GM12878 (cell line): ENCODE measurements at regions not wholly inside any gene's neighbourhood (a gene's known extent, or its start where the extent isn't known, plus 50 kb on each side); places are given as distances from the start of the nearest gene placed in this dataset.

Experiments
- ATAC-seq: fragments of 200-7000 bp; cut with Tn5 transposase; 3 replicates; pipeline ENCODE4 v1.9.1; 2020; ENCODE audit warnings: mild to moderate bottlenecking, moderate library complexity
- BruUV-seq: library from RNA; stranded (reverse); fragments of 400-500 nt; replicated peaks from 2 replicates; lab custom pipeline; 2021; lab: Mats Ljungman, UMichigan
- CTCF ChIA-PET: fragments of 300-600 bp; sonication (Branson Sonifier 250); formaldehyde crosslinking; extraction: SDS; loops from one replicate; lab custom pipeline; 2021; ENCODE audit warnings: inconsistent platforms; lab: Yijun Ruan, JAX
- POLR2A ChIA-PET: fragments of 350-600 bp; formaldehyde crosslinking; extraction: SDS; loops from one replicate; lab custom pipeline; 2021; ENCODE audit warnings: inconsistent platforms; lab: Charles Lee
- RAD21 ChIA-PET: fragments of 300-600 bp; sonication (Branson Sonifier 250); formaldehyde crosslinking; loops from one replicate; lab custom pipeline; 2023; ENCODE audit warnings: antibody characterized with exemption; ENCODE audit not compliant: unreplicated experiment; lab: Charles Lee
- SMC1A ChIA-PET: fragments of 300-600 bp; sonication (Branson Sonifier 250); formaldehyde crosslinking; loops from one replicate; lab custom pipeline; 2023; ENCODE audit not compliant: unreplicated experiment, uncharacterized antibody; lab: Charles Lee
- DNase-seq: peaks from one replicate; pipeline ENCODE4 v3.0.0-alpha.2; 2011; ENCODE audit warnings: low read depth, low spot score
- FAIRE-seq: peaks from 3 replicates; lab custom pipeline; 2011; peaks lifted over from hg19 to GRCh38; lab: Jason Lieb, UNC
- H2AFZ ChIP-seq: 2 replicates; pipeline ENCODE4 v1.6.0; 2011; ENCODE audit warnings: low read depth, low read length, control low read depth; ENCODE audit not compliant: control insufficient read depth
- H3K27ac ChIP-seq: 2 replicates; pipeline ENCODE4 v1.5.1; 2011; ENCODE audit warnings: control low read depth; ENCODE audit not compliant: control insufficient read depth, insufficient read depth
- H3K27me3 ChIP-seq, 2 experiments: replicated peaks in 1 of 2; 2 replicates each; pipeline versions ENCODE4 v1.6.0 to v1.6.1; 2011; ENCODE audit warnings: low read length in 1 of 2; ENCODE audit not compliant: control insufficient read depth in 2 of 2, insufficient read depth in 2 of 2
- H3K36me3 ChIP-seq, 2 experiments: 2 replicates each; pipeline ENCODE4 v1.5.1; 2011; ENCODE audit warnings: low read length in 1 of 2; ENCODE audit not compliant: control insufficient read depth in 2 of 2, insufficient read depth in 2 of 2
- H3K4me1 ChIP-seq: 2 replicates; pipeline ENCODE4 v1.6.1; 2011; ENCODE audit warnings: mild to moderate bottlenecking, low read length, moderate library complexity, mixed read lengths; ENCODE audit not compliant: control insufficient read depth, insufficient read depth
- H3K4me2 ChIP-seq: 2 replicates; pipeline ENCODE4 v1.6.0; 2011; ENCODE audit warnings: control low read depth; ENCODE audit not compliant: control insufficient read depth, insufficient read depth
- H3K4me3 ChIP-seq: fragments of 200-600 bp; sonication (generic); 2 replicates; pipeline ENCODE4 v1.5.1; 2016
- H3K79me2 ChIP-seq: 2 replicates; pipeline ENCODE4 v1.6.0; 2011; ENCODE audit warnings: low read length; ENCODE audit not compliant: control insufficient read depth, insufficient read depth
- H3K9ac ChIP-seq: 2 replicates; pipeline ENCODE4 v1.8.0; 2011; ENCODE audit warnings: low read length, control low read depth, mixed read lengths; ENCODE audit not compliant: control insufficient read depth, insufficient read depth
- H3K9me3 ChIP-seq: replicated peaks from 3 replicates; pipeline ENCODE4 v1.5.1; 2011; ENCODE audit warnings: mild to moderate bottlenecking, low read length; ENCODE audit not compliant: control insufficient read depth, insufficient read depth
- H4K20me1 ChIP-seq: 2 replicates; pipeline ENCODE4 v1.6.0; 2011; ENCODE audit not compliant: control insufficient read depth, insufficient read depth
- BCL11A ChIP-seq: IDR thresholded peaks from 2 replicates; pipeline ENCODE4 v1.6.1; 2011; ENCODE audit warnings: low read depth, low read length
- ETV6 ChIP-seq, 2 experiments: fragments of 450-650 bp in 1 of 2; IDR thresholded peaks in 1 of 2; conservative IDR thresholded peaks in 1 of 2; 2 replicates each; pipeline ENCODE4 v1.6.1; 2014; ENCODE audit warnings: antibody characterized with exemption in 1 of 2, borderline replicate concordance in 1 of 2, low read depth in 1 of 2, mild to moderate bottlenecking in 1 of 2, moderate library complexity in 1 of 2
- FOXK2 ChIP-seq: fragments of 450-650 bp; IDR thresholded peaks from 2 replicates; pipeline ENCODE4 v1.6.1; 2017; ENCODE audit warnings: mild to moderate bottlenecking, moderate library complexity
- IKZF2 ChIP-seq, 2 experiments: fragments of 450-650 bp; IDR thresholded peaks; 2 replicates each; pipeline ENCODE4 v1.6.1; 2017; ENCODE audit warnings: mild to moderate bottlenecking in 2 of 2, moderate library complexity in 2 of 2
- MTA3 ChIP-seq: IDR thresholded peaks from 2 replicates; pipeline ENCODE4 v1.6.1; 2012; ENCODE audit warnings: low read length, inconsistent platforms, borderline replicate concordance
- PAX8 ChIP-seq: fragments of 450-650 bp; IDR thresholded peaks from 2 replicates; pipeline ENCODE4 v1.6.1; 2017; ENCODE audit warnings: mild to moderate bottlenecking, moderate library complexity
- RELA ChIP-seq: fragments of 450-650 bp; IDR thresholded peaks from 2 replicates; pipeline ENCODE4 v1.8.0; 2014; ENCODE audit warnings: borderline replicate concordance; ENCODE audit not compliant: partially characterized antibody
- SMAD5 ChIP-seq: IDR thresholded peaks from 2 replicates; pipeline ENCODE4 v1.6.1; 2016; ENCODE audit warnings: antibody characterized with exemption, low read depth
- TARDBP ChIP-seq: IDR thresholded peaks from 2 replicates; pipeline ENCODE4 v1.6.1; 2016; ENCODE audit warnings: borderline replicate concordance
- TBL1XR1 ChIP-seq: IDR thresholded peaks from 2 replicates; pipeline ENCODE4 v1.6.1; 2012; ENCODE audit warnings: low read depth, low read length, improper control_type of control experiment
- TCF7 ChIP-seq: IDR thresholded peaks from 2 replicates; pipeline ENCODE4 v1.6.1; 2014; ENCODE audit warnings: antibody characterized with exemption, borderline replicate concordance
- WRNIP1 ChIP-seq: IDR thresholded peaks from 2 replicates; pipeline ENCODE4 v1.6.1; 2011; ENCODE audit warnings: low read depth, low read length, improper control_type of control experiment, borderline replicate concordance
- WGBS: methylation state at CpG from one replicate; pipeline ENCODE4 v1.1.6; 2016; ENCODE audit warnings: low lambda C conversion rate; ENCODE audit not compliant: insufficient replicate concordance, insufficient coverage; ENCODE audit errors: missing lambda C conversion rate; 5-methylcytosine and 5-hydroxymethylcytosine counted together
- in situ Hi-C: fragments of 300-500 bp; cut with MboI; formaldehyde crosslinking; loops from 9 replicates; pipeline ENCODE4 v1.14.3; 2018; ENCODE audit warnings: mixed read lengths
- intact Hi-C: fragments of 100-400 bp; cut with micrococcal nuclease; formaldehyde crosslinking; loops from one replicate; pipeline ENCODE4 v1.14.2; 2022; ENCODE audit not compliant: unreplicated experiment
- TF ChIP-seq, protein P1 (sequence below): fragments of 450-650 bp; formaldehyde crosslinking; IDR thresholded peaks from 2 replicates; pipeline ENCODE4 v1.5.0; 2022; ENCODE audit warnings: mild to moderate bottlenecking, missing genetic modification characterization
- TF ChIP-seq, protein P2 (sequence below): fragments of 150-350 bp; IDR thresholded peaks from 2 replicates; pipeline ENCODE4 v1.6.1; 2014; ENCODE audit warnings: mild to moderate bottlenecking, low read depth, low read length
- TF ChIP-seq, protein P3 (sequence below): IDR thresholded peaks from 2 replicates; pipeline ENCODE4 v1.6.1; 2011; ENCODE audit warnings: low read depth, mild to moderate bottlenecking, low read length, moderate library complexity, borderline replicate concordance; ENCODE audit errors: extremely low read depth
- TF ChIP-seq, protein P4 (sequence below): fragments of 450-650 bp; formaldehyde crosslinking; IDR thresholded peaks from 2 replicates; pipeline ENCODE4 v1.4.0; 2022; ENCODE audit warnings: mild to moderate bottlenecking, moderate library complexity

DNA sequence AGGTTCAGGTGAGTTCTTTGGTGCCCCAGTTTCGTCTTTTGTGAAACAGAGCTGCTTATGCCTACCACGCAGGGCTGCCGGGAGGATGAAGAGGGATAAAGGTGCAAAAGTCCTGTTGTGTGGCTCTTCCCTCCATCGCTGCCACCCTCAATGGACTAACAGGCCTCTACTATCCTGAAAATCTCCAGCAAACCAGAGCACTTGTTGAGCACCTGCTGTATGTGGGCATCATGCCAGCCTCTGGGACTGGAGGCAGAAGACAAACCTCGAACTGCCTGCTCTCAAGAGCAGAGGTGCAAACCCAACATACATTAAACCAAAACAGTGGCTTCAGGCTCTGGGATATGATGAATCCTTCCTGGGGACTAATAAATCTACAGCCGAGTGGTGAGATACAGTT is 174.1 kb downstream of the ACTL8 start (continued):
- TF ChIP-seq, protein P1, sequence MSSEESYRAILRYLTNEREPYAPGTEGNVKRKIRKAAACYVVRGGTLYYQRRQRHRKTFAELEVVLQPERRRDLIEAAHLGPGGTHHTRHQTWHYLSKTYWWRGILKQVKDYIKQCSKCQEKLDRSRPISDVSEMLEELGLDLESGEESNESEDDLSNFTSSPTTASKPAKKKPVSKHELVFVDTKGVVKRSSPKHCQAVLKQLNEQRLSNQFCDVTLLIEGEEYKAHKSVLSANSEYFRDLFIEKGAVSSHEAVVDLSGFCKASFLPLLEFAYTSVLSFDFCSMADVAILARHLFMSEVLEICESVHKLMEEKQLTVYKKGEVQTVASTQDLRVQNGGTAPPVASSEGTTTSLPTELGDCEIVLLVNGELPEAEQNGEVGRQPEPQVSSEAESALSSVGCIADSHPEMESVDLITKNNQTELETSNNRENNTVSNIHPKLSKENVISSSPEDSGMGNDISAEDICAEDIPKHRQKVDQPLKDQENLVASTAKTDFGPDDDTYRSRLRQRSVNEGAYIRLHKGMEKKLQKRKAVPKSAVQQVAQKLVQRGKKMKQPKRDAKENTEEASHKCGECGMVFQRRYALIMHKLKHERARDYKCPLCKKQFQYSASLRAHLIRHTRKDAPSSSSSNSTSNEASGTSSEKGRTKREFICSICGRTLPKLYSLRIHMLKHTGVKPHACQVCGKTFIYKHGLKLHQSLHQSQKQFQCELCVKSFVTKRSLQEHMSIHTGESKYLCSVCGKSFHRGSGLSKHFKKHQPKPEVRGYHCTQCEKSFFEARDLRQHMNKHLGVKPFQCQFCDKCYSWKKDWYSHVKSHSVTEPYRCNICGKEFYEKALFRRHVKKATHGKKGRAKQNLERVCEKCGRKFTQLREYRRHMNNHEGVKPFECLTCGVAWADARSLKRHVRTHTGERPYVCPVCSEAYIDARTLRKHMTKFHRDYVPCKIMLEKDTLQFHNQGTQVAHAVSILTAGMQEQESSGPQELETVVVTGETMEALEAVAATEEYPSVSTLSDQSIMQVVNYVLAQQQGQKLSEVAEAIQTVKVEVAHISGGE, result no peak
- TF ChIP-seq WRNIP1, result no peak
- TF ChIP-seq, protein P2, sequence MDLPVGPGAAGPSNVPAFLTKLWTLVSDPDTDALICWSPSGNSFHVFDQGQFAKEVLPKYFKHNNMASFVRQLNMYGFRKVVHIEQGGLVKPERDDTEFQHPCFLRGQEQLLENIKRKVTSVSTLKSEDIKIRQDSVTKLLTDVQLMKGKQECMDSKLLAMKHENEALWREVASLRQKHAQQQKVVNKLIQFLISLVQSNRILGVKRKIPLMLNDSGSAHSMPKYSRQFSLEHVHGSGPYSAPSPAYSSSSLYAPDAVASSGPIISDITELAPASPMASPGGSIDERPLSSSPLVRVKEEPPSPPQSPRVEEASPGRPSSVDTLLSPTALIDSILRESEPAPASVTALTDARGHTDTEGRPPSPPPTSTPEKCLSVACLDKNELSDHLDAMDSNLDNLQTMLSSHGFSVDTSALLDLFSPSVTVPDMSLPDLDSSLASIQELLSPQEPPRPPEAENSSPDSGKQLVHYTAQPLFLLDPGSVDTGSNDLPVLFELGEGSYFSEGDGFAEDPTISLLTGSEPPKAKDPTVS, result no peak
- TF ChIP-seq PAX8, result no peak

DNA sequence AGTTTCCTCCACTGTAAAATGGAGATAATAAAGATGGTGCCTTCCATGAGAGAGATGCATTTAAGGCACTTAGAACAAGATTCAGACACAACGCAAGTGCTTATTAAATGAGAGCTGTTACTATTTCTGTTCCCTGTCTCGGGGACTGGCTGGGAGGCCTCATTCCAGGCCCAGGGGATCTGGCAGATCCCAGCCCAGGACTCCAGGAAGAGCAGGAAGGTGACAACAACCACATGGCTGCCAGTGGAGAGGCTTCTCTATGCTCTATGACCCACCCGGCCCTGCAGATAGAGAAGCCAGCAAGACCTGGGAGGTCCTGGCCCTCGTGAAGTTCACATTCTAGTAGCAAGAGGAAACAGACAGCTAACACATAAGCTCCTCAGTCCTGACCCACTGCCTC is 175.5 kb downstream of the ACTL8 start:
- no peak overlapping the region for H3K4me2 ChIP-seq
- POLR2A ChIA-PET, result no interaction called here
- H4K20me1 ChIP-seq, result no peaks in the 10 kb centered on the region
- CTCF ChIA-PET, result no interaction called here
- intact Hi-C loops (no loop called here), in situ Hi-C loops (no loop called here)
- DNase-seq, result no peak
- FAIRE-seq, result no peak
- BruUV-seq, result no TSS peak
- H3K79me2 ChIP-seq, result no peaks in the 10 kb centered on the region
- H3K27me3 ChIP-seq, result no peaks in the 10 kb centered on the region; a peak in 1 of 4 replicates
- 14% methylated on average over 4 of the region's 4 CpGs for WGBS
- SMC1A ChIA-PET, result no interaction called here
- no peak overlapping the region for H3K27ac ChIP-seq
- no peaks in the 10 kb centered on the region for H3K36me3 ChIP-seq
- H3K9me3 ChIP-seq, result no peaks in the 10 kb centered on the region
- H2AFZ ChIP-seq, result no peak overlapping the region
- RAD21 ChIA-PET, result no interaction called here
- H3K9ac ChIP-seq, result no peak overlapping the region
- H3K4me3 ChIP-seq, result no peak overlapping the region
- no peak for ATAC-seq
- no peaks in the 10 kb centered on the region for H3K4me1 ChIP-seq
- TF ChIP-seq, protein P3, sequence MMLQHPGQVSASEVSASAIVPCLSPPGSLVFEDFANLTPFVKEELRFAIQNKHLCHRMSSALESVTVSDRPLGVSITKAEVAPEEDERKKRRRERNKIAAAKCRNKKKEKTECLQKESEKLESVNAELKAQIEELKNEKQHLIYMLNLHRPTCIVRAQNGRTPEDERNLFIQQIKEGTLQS, result no peak
- TF ChIP-seq, protein P4, sequence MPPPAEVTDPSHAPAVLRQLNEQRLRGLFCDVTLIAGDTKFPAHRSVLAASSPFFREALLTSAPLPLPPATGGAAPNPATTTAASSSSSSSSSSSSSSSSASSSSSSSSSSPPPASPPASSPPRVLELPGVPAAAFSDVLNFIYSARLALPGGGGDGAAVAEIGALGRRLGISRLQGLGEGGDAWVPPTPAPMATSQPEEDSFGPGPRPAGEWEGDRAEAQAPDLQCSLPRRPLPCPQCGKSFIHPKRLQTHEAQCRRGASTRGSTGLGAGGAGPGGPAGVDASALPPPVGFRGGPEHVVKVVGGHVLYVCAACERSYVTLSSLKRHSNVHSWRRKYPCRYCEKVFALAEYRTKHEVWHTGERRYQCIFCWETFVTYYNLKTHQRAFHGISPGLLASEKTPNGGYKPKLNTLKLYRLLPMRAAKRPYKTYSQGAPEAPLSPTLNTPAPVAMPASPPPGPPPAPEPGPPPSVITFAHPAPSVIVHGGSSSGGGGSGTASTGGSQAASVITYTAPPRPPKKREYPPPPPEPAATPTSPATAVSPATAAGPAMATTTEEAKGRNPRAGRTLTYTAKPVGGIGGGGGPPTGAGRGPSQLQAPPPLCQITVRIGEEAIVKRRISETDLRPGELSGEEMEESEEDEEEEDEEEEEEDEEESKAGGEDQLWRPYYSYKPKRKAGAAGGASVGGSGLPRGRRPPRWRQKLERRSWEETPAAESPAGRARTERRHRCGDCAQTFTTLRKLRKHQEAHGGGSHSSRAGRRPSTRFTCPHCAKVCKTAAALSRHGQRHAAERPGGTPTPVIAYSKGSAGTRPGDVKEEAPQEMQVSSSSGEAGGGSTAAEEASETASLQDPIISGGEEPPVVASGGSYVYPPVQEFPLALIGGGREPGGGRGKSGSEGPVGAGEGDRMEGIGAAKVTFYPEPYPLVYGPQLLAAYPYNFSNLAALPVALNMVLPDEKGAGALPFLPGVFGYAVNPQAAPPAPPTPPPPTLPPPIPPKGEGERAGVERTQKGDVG (CRISPR knock-in tag), result no peak
- no peak for TF ChIP-seq MTA3
- TF ChIP-seq FOXK2, result no peak
- TF ChIP-seq WRNIP1, result no peak
- no peak for TF ChIP-seq TARDBP
- TF ChIP-seq RELA, result no peak
- no peak for TF ChIP-seq PAX8
- TF ChIP-seq BCL11A, result no peak
- no peak for TF ChIP-seq IKZF2 (IDR thresholded peaks at IDR 0.05)
- TF ChIP-seq TCF7, result no peak
- no peak for TF ChIP-seq ETV6 (conservative IDR thresholded peaks at IDR 0.05 in 1 of 2, IDR thresholded peaks at IDR 0.05 in 1 of 2; ENCODE audit: borderline replicate concordance in 1 of 2, low read depth in 1 of 2)
- no peak for TF ChIP-seq TBL1XR1
- no peak for TF ChIP-seq SMAD5
